HFF-Myc (cell line): ENCODE measurements at regions not wholly inside any gene's neighbourhood (a gene's known extent, or its start where the extent isn't known, plus 50 kb on each side); places are given as distances from the start of the nearest gene placed in this dataset.

Experiments
- DNase-seq: peaks from one replicate; pipeline ENCODE4 v3.0.0-alpha.2; 2011; ENCODE audit warnings: low read depth; ENCODE audit errors: extremely low read depth
- H3K4me3 ChIP-seq: replicated peaks from 2 replicates; pipeline ENCODE4 v1.5.1; 2011; ENCODE audit warnings: low read depth, mild to moderate bottlenecking, control low read depth, low read length
- CTCF ChIP-seq: IDR thresholded peaks from 2 replicates; pipeline ENCODE4 v1.5.1; 2012; ENCODE audit warnings: mild to moderate bottlenecking, low read depth, low read length, control low read depth; ENCODE audit errors: missing control alignments

DNA sequence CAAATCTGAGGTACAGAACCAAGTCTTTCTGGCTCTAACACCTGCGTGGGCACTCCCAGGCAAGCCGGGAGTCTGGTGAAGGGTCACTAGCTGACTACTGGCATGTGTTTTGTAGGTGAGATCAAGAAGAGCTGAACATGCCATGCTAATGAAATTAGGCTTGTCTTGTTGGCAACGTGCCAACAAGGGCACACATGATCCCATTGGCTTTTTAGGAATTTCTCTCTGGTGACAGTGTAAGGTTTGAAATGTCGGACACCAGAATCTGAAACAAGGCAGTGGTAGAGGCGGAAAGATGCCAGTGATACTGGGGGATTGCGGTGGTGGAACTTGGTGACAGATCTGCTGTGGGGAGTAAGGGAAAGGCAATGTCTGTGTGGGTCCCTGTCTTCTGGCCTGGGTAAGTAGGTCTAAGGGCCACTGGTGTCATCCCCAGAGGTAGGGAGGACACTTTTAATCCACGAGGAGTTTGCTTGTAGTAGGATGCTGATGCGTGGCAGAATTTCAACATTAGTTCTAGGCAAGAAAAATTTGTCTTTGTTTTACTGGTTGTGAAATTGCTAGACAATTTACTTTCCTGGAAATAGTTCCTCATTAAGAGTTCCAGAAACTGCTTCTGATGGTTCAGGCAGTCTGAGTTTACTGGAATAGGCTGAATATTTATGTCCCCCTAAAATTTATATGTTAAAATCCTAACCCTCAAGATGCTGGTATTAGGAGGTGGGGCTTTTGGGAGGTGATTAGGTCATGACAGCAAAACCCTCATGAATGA, 52.6 kb upstream of the ACMSD start:
- TF ChIP-seq CTCF = no peak
- H3K4me3 ChIP-seq = no peak overlapping the region
- no peak for DNase-seq

DNA sequence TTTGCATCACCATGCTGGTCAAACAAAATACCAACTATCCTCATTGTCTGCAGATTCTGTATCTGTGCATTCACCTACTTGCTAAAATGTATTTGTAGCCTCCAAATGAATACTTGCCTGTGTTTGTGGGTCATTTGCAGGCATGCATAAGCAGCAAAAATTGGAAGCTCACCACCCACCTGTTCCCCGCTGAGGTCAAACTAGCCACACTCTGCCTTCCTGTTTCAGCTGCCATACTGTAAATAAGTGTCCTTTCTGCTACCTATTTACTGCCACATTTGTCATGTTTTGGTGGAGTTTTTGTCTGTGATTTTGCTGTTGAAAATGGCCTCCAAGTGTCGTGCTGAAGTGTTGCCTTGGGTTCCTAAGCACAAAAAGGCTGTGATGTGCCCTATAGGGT, 50.0 kb upstream of the ACMSD start:
- no peak overlapping the region for H3K4me3 ChIP-seq
- DNase-seq = no peak
- TF ChIP-seq CTCF = no peak
